RWPE2 (cell line): ENCODE measurements at regions not wholly inside any gene's neighbourhood (a gene's known extent, or its start where the extent isn't known, plus 50 kb on each side); places are given as distances from the start of the nearest gene placed in this dataset.

ENCODE experiments used
- ATAC-seq: fragments of 200-7000 bp; cut with Tn5 transposase; 3 replicates; pipeline ENCODE4 v1.9.1; 2021; ENCODE audit warnings: low read depth
- DNase-seq: peaks from one replicate; pipeline ENCODE4 v3.0.0-alpha.2; 2020; ENCODE audit warnings: low spot score
- H3K27ac ChIP-seq: fragments of 450-650 bp; 2 replicates; pipeline ENCODE4 v1.5.1; 2017; ENCODE audit warnings: mild to moderate bottlenecking; ENCODE audit not compliant: poor library complexity, severe bottlenecking
- H3K27me3 ChIP-seq: fragments of 250-450 bp; sonication (Bioruptor Pico); 2 replicates; pipeline ENCODE4 v1.5.1; 2021; ENCODE audit warnings: mild to moderate bottlenecking, moderate library complexity; ENCODE audit not compliant: insufficient read depth, poor library complexity, severe bottlenecking
- H3K36me3 ChIP-seq: fragments of 250-450 bp; sonication (Bioruptor Pico); 2 replicates; pipeline ENCODE4 v1.5.1; 2020; ENCODE audit warnings: low read depth, mild to moderate bottlenecking, moderate library complexity
- H3K4me1 ChIP-seq: fragments of 250-450 bp; sonication (Bioruptor Pico); 2 replicates; pipeline ENCODE4 v1.5.1; 2021; ENCODE audit warnings: mild to moderate bottlenecking, moderate library complexity; ENCODE audit not compliant: insufficient read depth, poor library complexity, severe bottlenecking
- H3K4me3 ChIP-seq: fragments of 250-450 bp; sonication (Bioruptor Pico); 2 replicates; pipeline ENCODE4 v1.5.1; 2021; ENCODE audit warnings: mild to moderate bottlenecking, moderate library complexity; ENCODE audit not compliant: severe bottlenecking
- H3K9me3 ChIP-seq: fragments of 250-450 bp; sonication (Bioruptor Pico); 2 replicates; pipeline ENCODE4 v1.5.1; 2021; ENCODE audit warnings: mild to moderate bottlenecking, moderate library complexity; ENCODE audit not compliant: severe bottlenecking
- CTCF ChIP-seq: fragments of 450-650 bp; IDR thresholded peaks from one replicate; pipeline ENCODE4 v1.5.1; 2017; ENCODE audit warnings: mild to moderate bottlenecking, moderate library complexity; ENCODE audit not compliant: poor library complexity, severe bottlenecking

GRCh38 chr20:52727740-52728456, 244.3 kb upstream of the TSHZ2 start:
- H3K27me3 ChIP-seq: peaks cover 26% of the 10 kb centered on the region
- TF ChIP-seq CTCF: no peak
- no peaks in the 10 kb centered on the region for H3K4me1 ChIP-seq
- DNase-seq: peak; percentile 77
- ATAC-seq: no peak
- no peak overlapping the region for H3K27ac ChIP-seq
- no peak overlapping the region for H3K4me3 ChIP-seq
- no peaks in the 10 kb centered on the region for H3K36me3 ChIP-seq
- peaks cover 6% of the 10 kb centered on the region for H3K9me3 ChIP-seq

- no peak for DNase-seq
- ATAC-seq: no peak
- Histone ChIP-seq H3K27ac (no peak overlapping the region), H3K4me3 (no peak overlapping the region), H3K4me1 (no peaks in the 10 kb centered on the region), H3K27me3 (peaks cover 14% of the 10 kb centered on the region), H3K36me3 (no peaks in the 10 kb centered on the region), H3K9me3 (no peaks in the 10 kb centered on the region)
- TF ChIP-seq CTCF: no peak
These were observed 247.6 kb upstream of the TSHZ2 start for GRCh38 chr20:52724541-52724940.

- Histone ChIP-seq H3K4me3 (no peak overlapping the region), H3K9me3 (no peaks in the 10 kb centered on the region), H3K27ac (no peak overlapping the region), H3K27me3 (peaks cover 16% of the 10 kb centered on the region), H3K36me3 (no peaks in the 10 kb centered on the region), H3K4me1 (no peaks in the 10 kb centered on the region)
- no peak for TF ChIP-seq CTCF
- DNase-seq: no peak
- no peak for ATAC-seq
These were observed 249.1 kb upstream of the TSHZ2 start for GRCh38 chr20:52722926-52723688.

GRCh38 chr20:52708137-52708536, 264.0 kb upstream of the TSHZ2 start:
- H3K4me3 ChIP-seq: no peak overlapping the region
- H3K27me3 ChIP-seq: peaks cover 15% of the 10 kb centered on the region
- no peaks in the 10 kb centered on the region for H3K4me1 ChIP-seq
- ATAC-seq: no peak
- H3K36me3 ChIP-seq: no peaks in the 10 kb centered on the region
- no peak overlapping the region for H3K27ac ChIP-seq
- DNase-seq: no peak
- no peaks in the 10 kb centered on the region for H3K9me3 ChIP-seq
- TF ChIP-seq CTCF: no peak

GRCh38 chr20:52704553-52704952, 267.6 kb upstream of the TSHZ2 start:
- no peak for DNase-seq
- no peaks in the 10 kb centered on the region for H3K4me1 ChIP-seq
- no peaks in the 10 kb centered on the region for H3K36me3 ChIP-seq
- no peak for TF ChIP-seq CTCF
- peaks cover 34% of the 10 kb centered on the region for H3K27me3 ChIP-seq
- H3K27ac ChIP-seq: no peak overlapping the region
- no peaks in the 10 kb centered on the region for H3K9me3 ChIP-seq
- H3K4me3 ChIP-seq: no peak overlapping the region
- no peak for ATAC-seq
